CD14-positive monocyte (primary cell): ENCODE measurements at regions not wholly inside any gene's neighbourhood (a gene's known extent, or its start where the extent isn't known, plus 50 kb on each side); places are given as distances from the start of the nearest gene placed in this dataset.

Experiments
- DNase-seq, 3 donors: peaks; one replicate each; pipeline ENCODE4 v3.0.0-alpha.2; 2011 to 2022
- H2AFZ ChIP-seq: 2 replicates; pipeline ENCODE4 v1.6.0; 2012; ENCODE audit warnings: mild to moderate bottlenecking, low read depth, low read length, inconsistent platforms; ENCODE audit not compliant: insufficient read depth, poor library complexity, severe bottlenecking
- H3K27ac ChIP-seq, 2 donors: 1 replicate in 1 of 2; 2 replicates in 1 of 2; pipeline ENCODE4 v1.5.1; 2012 to 2013; ENCODE audit warnings: low read length in 2 of 2, control low read depth in 1 of 2, inconsistent platforms in 1 of 2, low read depth in 1 of 2, mild to moderate bottlenecking in 1 of 2
- H3K27me3 ChIP-seq, 2 donors: one replicate each; pipeline versions ENCODE4 v1.6.0 to v1.6.1; 2011 to 2013; ENCODE audit warnings: low read length in 2 of 2; ENCODE audit not compliant: control insufficient read depth in 2 of 2, insufficient read depth in 2 of 2
- H3K36me3 ChIP-seq, 2 donors: replicated peaks in 1 of 2; 1 replicate in 1 of 2; 2 replicates in 1 of 2; pipeline versions ENCODE4 v1.5.1 to v1.6.1; 2012 to 2013; ENCODE audit warnings: low read length in 2 of 2, control low read depth in 1 of 2, inconsistent platforms in 1 of 2, mild to moderate bottlenecking in 1 of 2; ENCODE audit not compliant: insufficient read depth in 2 of 2, control insufficient read depth in 1 of 2
- H3K4me1 ChIP-seq, 2 donors: 1 replicate in 1 of 2; 2 replicates in 1 of 2; pipeline versions ENCODE4 v1.5.1 to v1.6.1; 2012 to 2013; ENCODE audit warnings: low read length in 2 of 2, control low read depth in 1 of 2, inconsistent platforms in 1 of 2, mild to moderate bottlenecking in 1 of 2, moderate library complexity in 1 of 2; ENCODE audit not compliant: insufficient read depth in 2 of 2, control insufficient read depth in 1 of 2
- H3K4me2 ChIP-seq: replicated peaks from 2 replicates; pipeline ENCODE3; 2012; ENCODE audit warnings: low read length, moderate library complexity, mild to moderate bottlenecking; ENCODE audit not compliant: poor library complexity, severe bottlenecking; ENCODE audit errors: extremely low read depth
- H3K4me3 ChIP-seq, 3 experiments: fragments of 200-600 bp in 1 of 3; sonication (generic) in 1 of 3; replicated peaks in 1 of 3; 1 replicate in 2 of 3; 2 replicates in 1 of 3; pipeline ENCODE4 v1.5.1; 2011 to 2013; ENCODE audit warnings: low read length in 3 of 3, mild to moderate bottlenecking in 3 of 3, control low read depth in 2 of 3, low read depth in 2 of 3, inconsistent platforms in 1 of 3, moderate library complexity in 1 of 3
- H3K79me2 ChIP-seq: 2 replicates; pipeline ENCODE4 v1.6.0; 2012; ENCODE audit warnings: mild to moderate bottlenecking, control low read depth, inconsistent platforms, low read length, moderate library complexity; ENCODE audit not compliant: insufficient read depth
- H3K9ac ChIP-seq: 2 replicates; pipeline ENCODE4 v1.6.0; 2017; ENCODE audit warnings: low read length, mild to moderate bottlenecking; ENCODE audit not compliant: insufficient read depth, poor library complexity, severe bottlenecking
- H3K9me3 ChIP-seq, 2 donors: replicated peaks in 1 of 2; 1 replicate in 1 of 2; 2 replicates in 1 of 2; pipeline versions ENCODE4 v1.5.1 to v1.6.1; 2012 to 2013; ENCODE audit warnings: low read length in 2 of 2, control low read depth in 1 of 2; ENCODE audit not compliant: control insufficient read depth in 1 of 2, insufficient read depth in 1 of 2
- H4K20me1 ChIP-seq: 2 replicates; pipeline ENCODE4 v1.6.0; 2012; ENCODE audit warnings: mild to moderate bottlenecking, low read length, control low read depth, moderate library complexity; ENCODE audit not compliant: insufficient read depth
- H3K27ac Mint-ChIP-seq, 7 donors: one replicate each; pipeline ENCODE4 v1.8.0; 2020; ENCODE audit warnings: mild to moderate bottlenecking in 7 of 7, mixed read lengths in 7 of 7, moderate library complexity in 6 of 7, inconsistent platforms in 2 of 7
- H3K27me3 Mint-ChIP-seq, 3 donors: one replicate each; pipeline ENCODE4 v1.8.0; 2021 to 2022; ENCODE audit warnings: low read depth in 3 of 3, mild to moderate bottlenecking in 3 of 3, mixed read lengths in 3 of 3, moderate library complexity in 3 of 3, inconsistent platforms in 1 of 3
- H3K36me3 Mint-ChIP-seq, 2 donors: one replicate each; pipeline ENCODE4 v1.8.0; 2020; ENCODE audit warnings: mixed read lengths in 2 of 2, inconsistent platforms in 1 of 2, mild to moderate bottlenecking in 1 of 2
- H3K4me1 Mint-ChIP-seq: one replicate; pipeline ENCODE4 v1.8.0; 2020; ENCODE audit warnings: mild to moderate bottlenecking, mixed read lengths
- H3K4me3 Mint-ChIP-seq, 2 donors: one replicate each; pipeline ENCODE4 v1.8.0; 2020; ENCODE audit warnings: mild to moderate bottlenecking in 2 of 2, mixed read lengths in 2 of 2, moderate library complexity in 1 of 2
- H3K9me3 Mint-ChIP-seq, 7 donors: one replicate each; pipeline ENCODE4 v1.8.0; 2020 to 2022; ENCODE audit warnings: mixed read lengths in 7 of 7, mild to moderate bottlenecking in 6 of 7, moderate library complexity in 6 of 7, inconsistent platforms in 2 of 7
- CTCF ChIP-seq: fragments of 200-600 bp; IDR thresholded peaks from one replicate; pipeline ENCODE4 v1.8.0; 2022; ENCODE audit warnings: antibody characterized with exemption, mild to moderate bottlenecking
- WGBS: methylation state at CpG from one replicate; pipeline ENCODE4 v1.1.5; 2013; ENCODE audit warnings: missing lambda C conversion rate; ENCODE audit not compliant: insufficient coverage; 5-methylcytosine and 5-hydroxymethylcytosine counted together
- intact Hi-C, 2 donors: fragments of 100-400 bp; cut with micrococcal nuclease; formaldehyde crosslinking; loops; one replicate each; pipeline versions ENCODE4 v1.15.0 to v1.15.1; 2023

DNA sequence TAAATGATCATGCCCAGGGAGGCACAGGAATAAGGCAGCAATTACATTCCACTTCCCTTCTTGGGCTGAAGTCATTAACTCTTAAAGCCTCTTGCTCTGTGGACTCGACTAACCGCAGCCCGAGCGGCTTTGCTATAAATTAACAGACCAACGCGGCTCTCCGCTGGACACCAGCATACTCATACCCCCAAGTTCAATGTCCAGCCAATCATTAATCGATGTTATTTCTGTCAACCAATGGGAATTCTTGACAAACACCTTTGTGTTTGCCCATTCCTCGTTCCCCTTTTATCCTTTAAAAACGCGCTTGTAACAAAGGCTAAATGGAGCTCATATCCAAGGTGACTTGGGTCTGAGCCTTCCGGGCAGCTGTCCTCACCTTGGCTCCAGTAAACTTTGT is 183.1 kb upstream of the RALGAPA2 start:
- Histone ChIP-seq H3K79me2 (no peaks in the 10 kb centered on the region), H3K27ac (no peak overlapping the region), H3K4me3 (no peak overlapping the region), H3K4me1 (no peaks in the 10 kb centered on the region), H3K36me3 (no peaks in the 10 kb centered on the region), H2AFZ (no peak overlapping the region), H3K27me3 (no peaks in the 10 kb centered on the region), H4K20me1 (no peaks in the 10 kb centered on the region), H3K9ac (no peak overlapping the region), H3K4me2 (no peak overlapping the region), H3K9me3 (no peaks in the 10 kb centered on the region)
- WGBS = 94% methylated on average over 12 of the region's 12 CpGs
- DNase-seq = no peak
- Mint-ChIP-seq H3K27me3 (peaks cover 9 to 21% (median 13%) of the 10 kb centered on the region in 3 donors), H3K9me3 (peaks cover 0 to 3% (median 0%) of the 10 kb centered on the region in 7 donors), H3K4me3 (no peak overlapping the region), H3K4me1 (no peaks in the 10 kb centered on the region), H3K27ac (no peak overlapping the region), H3K36me3 (no peaks in the 10 kb centered on the region)
- intact Hi-C loops = no loop called here
- no peak for TF ChIP-seq CTCF

DNA sequence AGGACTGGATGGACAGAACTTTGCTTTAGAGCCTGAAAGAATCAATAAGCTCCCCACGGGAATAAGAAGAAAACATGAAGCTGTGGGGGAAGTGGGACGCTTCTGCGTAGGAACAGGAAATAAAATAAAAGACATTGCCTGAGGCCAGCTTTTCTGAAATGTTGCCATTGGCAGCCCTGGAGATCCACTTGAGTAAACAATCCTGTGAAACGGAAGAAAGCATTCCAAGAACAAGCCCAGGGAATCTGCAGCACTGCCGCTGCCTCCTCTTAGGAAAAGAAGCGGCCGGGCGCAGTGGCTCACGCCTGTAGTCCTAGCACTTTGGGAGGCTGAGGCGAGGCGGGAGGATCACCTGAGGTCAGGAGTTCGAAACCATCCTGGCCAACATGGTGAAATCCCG is 182.3 kb upstream of the RALGAPA2 start:
- H3K27ac Mint-ChIP-seq = no peak overlapping the region
- Histone ChIP-seq H3K9ac (no peak overlapping the region), H3K4me2 (no peak overlapping the region), H3K27ac (no peak overlapping the region), H3K9me3 (no peaks in the 10 kb centered on the region), H3K27me3 (no peaks in the 10 kb centered on the region), H3K4me1 (no peaks in the 10 kb centered on the region), H3K79me2 (no peaks in the 10 kb centered on the region), H2AFZ (no peak overlapping the region), H3K4me3 (no peak overlapping the region), H4K20me1 (no peaks in the 10 kb centered on the region), H3K36me3 (no peaks in the 10 kb centered on the region)
- no peak overlapping the region for H3K4me3 Mint-ChIP-seq
- intact Hi-C loops = no loop called here
- TF ChIP-seq CTCF = no peak
- H3K4me1 Mint-ChIP-seq = no peaks in the 10 kb centered on the region
- WGBS = 57% methylated on average over 5 of the region's 13 CpGs
- H3K27me3 Mint-ChIP-seq = peaks cover 9 to 20% (median 12%) of the 10 kb centered on the region in 3 donors
- no peak for DNase-seq
- peaks cover 0 to 3% (median 0%) of the 10 kb centered on the region in 7 donors for H3K9me3 Mint-ChIP-seq
- H3K36me3 Mint-ChIP-seq = no peaks in the 10 kb centered on the region
